LNCaP clone FGC (cell line): ENCODE measurements at regions not wholly inside any gene's neighbourhood (a gene's known extent, or its start where the extent isn't known, plus 50 kb on each side); places are given as distances from the start of the nearest gene placed in this dataset.

Experiments
- DNase-seq: peaks from one replicate; pipeline ENCODE4 v3.0.0-alpha.2; 2011; ENCODE audit warnings: low read depth
- H3K4me3 ChIP-seq: 2 replicates; pipeline ENCODE4 v1.5.1; 2011; ENCODE audit warnings: mild to moderate bottlenecking, low read depth, low read length, control low read depth
- CTCF ChIP-seq: IDR thresholded peaks from 2 replicates; pipeline ENCODE4 v1.5.1; 2012; ENCODE audit warnings: mild to moderate bottlenecking; ENCODE audit not compliant: control insufficient read depth, insufficient read depth; ENCODE audit errors: extremely low read depth

- no peak for DNase-seq
- no peak overlapping the region for H3K4me3 ChIP-seq
- no peak for TF ChIP-seq CTCF
Measured at GRCh38 chr7:22586101-22586785, 86.3 kb upstream of the STEAP1B start.

GRCh38 chr7:22584179-22584578, 84.2 kb upstream of the STEAP1B start:
- no peak overlapping the region for H3K4me3 ChIP-seq
- TF ChIP-seq CTCF = no peak
- DNase-seq = no peak

GRCh38 chr7:22582863-22583622, 83.1 kb upstream of the STEAP1B start:
- no peak overlapping the region for H3K4me3 ChIP-seq
- peak; percentile 94 for DNase-seq
- TF ChIP-seq CTCF = no peak

GRCh38 chr7:22581099-22581498, 81.1 kb upstream of the STEAP1B start:
- TF ChIP-seq CTCF = no peak
- no peak overlapping the region for H3K4me3 ChIP-seq
- no peak for DNase-seq

GRCh38 chr7:22579961-22580360, 80.0 kb upstream of the STEAP1B start:
- DNase-seq = no peak
- no peak for TF ChIP-seq CTCF
- H3K4me3 ChIP-seq = no peak overlapping the region

GRCh38 chr7:22578007-22578733, 78.2 kb upstream of the STEAP1B start:
- TF ChIP-seq CTCF = no peak
- no peak for DNase-seq
- H3K4me3 ChIP-seq = no peak overlapping the region
